ENCODE measurements at regions not wholly inside any gene's neighbourhood (a gene's known extent, or its start where the extent isn't known, plus 50 kb on each side); places are given as distances from the start of the nearest gene placed in this dataset.

DNA sequence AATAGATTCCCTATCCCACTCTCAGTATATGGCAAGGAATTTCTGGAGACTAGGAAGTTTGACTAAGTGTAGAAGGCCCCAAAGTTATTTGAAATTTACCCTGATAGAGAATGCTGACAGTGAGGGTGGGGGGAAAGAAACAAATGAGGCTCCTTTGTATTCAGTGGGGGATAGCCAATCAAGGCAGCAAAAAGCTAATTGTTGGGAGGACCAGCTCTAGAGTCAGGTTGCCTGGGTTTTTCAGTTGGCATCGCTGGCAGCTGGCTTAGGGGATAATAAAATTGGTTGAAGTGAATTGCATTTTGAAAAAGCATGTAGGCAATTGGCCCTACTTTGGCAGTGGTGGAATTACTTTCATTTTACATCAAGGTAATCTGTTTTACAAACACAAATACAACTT, 79.4 kb upstream of the STAM2 start:
- TF ChIP-seq MTA1 (IDR thresholded peaks at IDR 0.05; ENCODE audit: borderline replicate concordance) (no peak), MTA3 (IDR thresholded peaks at IDR 0.05; ENCODE audit: borderline replicate concordance) (no peak), SRF (CRISPR knock-in tag; IDR thresholded peaks at IDR 0.05) (no peak), U2AF1 (optimal IDR thresholded peaks at IDR 0.05; ENCODE audit: low read depth, low read length) (no peak), MED1 (CRISPR knock-in tag; IDR thresholded peaks at IDR 0.05; ENCODE audit: borderline replicate concordance) (no peak), MAFF (IDR thresholded peaks at IDR 0.05; ENCODE audit: low read length) (no peak), EP300 (IDR thresholded peaks at IDR 0.05; ENCODE audit: low read length) (no peak), RFX5 (IDR thresholded peaks at IDR 0.05; ENCODE audit: low read depth, low read length) (no peak), NFIC (IDR thresholded peaks at IDR 0.05) (no peak), ZNF311 (CRISPR knock-in tag; IDR thresholded peaks at IDR 0.05) (no peak)
- TF ChIP-seq, protein P1, sequence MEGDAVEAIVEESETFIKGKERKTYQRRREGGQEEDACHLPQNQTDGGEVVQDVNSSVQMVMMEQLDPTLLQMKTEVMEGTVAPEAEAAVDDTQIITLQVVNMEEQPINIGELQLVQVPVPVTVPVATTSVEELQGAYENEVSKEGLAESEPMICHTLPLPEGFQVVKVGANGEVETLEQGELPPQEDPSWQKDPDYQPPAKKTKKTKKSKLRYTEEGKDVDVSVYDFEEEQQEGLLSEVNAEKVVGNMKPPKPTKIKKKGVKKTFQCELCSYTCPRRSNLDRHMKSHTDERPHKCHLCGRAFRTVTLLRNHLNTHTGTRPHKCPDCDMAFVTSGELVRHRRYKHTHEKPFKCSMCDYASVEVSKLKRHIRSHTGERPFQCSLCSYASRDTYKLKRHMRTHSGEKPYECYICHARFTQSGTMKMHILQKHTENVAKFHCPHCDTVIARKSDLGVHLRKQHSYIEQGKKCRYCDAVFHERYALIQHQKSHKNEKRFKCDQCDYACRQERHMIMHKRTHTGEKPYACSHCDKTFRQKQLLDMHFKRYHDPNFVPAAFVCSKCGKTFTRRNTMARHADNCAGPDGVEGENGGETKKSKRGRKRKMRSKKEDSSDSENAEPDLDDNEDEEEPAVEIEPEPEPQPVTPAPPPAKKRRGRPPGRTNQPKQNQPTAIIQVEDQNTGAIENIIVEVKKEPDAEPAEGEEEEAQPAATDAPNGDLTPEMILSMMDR (IDR thresholded peaks at IDR 0.05 in 2 of 3, conservative IDR thresholded peaks at IDR 0.05 in 1 of 3; ENCODE audit: insufficient read depth in 2 of 3, low read depth in 1 of 3, low read length in 3 of 3): no peak
- TF ChIP-seq, protein P2, sequence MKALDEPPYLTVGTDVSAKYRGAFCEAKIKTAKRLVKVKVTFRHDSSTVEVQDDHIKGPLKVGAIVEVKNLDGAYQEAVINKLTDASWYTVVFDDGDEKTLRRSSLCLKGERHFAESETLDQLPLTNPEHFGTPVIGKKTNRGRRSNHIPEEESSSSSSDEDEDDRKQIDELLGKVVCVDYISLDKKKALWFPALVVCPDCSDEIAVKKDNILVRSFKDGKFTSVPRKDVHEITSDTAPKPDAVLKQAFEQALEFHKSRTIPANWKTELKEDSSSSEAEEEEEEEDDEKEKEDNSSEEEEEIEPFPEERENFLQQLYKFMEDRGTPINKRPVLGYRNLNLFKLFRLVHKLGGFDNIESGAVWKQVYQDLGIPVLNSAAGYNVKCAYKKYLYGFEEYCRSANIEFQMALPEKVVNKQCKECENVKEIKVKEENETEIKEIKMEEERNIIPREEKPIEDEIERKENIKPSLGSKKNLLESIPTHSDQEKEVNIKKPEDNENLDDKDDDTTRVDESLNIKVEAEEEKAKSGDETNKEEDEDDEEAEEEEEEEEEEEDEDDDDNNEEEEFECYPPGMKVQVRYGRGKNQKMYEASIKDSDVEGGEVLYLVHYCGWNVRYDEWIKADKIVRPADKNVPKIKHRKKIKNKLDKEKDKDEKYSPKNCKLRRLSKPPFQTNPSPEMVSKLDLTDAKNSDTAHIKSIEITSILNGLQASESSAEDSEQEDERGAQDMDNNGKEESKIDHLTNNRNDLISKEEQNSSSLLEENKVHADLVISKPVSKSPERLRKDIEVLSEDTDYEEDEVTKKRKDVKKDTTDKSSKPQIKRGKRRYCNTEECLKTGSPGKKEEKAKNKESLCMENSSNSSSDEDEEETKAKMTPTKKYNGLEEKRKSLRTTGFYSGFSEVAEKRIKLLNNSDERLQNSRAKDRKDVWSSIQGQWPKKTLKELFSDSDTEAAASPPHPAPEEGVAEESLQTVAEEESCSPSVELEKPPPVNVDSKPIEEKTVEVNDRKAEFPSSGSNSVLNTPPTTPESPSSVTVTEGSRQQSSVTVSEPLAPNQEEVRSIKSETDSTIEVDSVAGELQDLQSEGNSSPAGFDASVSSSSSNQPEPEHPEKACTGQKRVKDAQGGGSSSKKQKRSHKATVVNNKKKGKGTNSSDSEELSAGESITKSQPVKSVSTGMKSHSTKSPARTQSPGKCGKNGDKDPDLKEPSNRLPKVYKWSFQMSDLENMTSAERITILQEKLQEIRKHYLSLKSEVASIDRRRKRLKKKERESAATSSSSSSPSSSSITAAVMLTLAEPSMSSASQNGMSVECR (CRISPR knock-in tag; IDR thresholded peaks at IDR 0.05): no peak
- TF ChIP-seq, protein P3, sequence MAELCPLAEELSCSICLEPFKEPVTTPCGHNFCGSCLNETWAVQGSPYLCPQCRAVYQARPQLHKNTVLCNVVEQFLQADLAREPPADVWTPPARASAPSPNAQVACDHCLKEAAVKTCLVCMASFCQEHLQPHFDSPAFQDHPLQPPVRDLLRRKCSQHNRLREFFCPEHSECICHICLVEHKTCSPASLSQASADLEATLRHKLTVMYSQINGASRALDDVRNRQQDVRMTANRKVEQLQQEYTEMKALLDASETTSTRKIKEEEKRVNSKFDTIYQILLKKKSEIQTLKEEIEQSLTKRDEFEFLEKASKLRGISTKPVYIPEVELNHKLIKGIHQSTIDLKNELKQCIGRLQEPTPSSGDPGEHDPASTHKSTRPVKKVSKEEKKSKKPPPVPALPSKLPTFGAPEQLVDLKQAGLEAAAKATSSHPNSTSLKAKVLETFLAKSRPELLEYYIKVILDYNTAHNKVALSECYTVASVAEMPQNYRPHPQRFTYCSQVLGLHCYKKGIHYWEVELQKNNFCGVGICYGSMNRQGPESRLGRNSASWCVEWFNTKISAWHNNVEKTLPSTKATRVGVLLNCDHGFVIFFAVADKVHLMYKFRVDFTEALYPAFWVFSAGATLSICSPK (IDR thresholded peaks at IDR 0.05; ENCODE audit: borderline replicate concordance): no peak
